HCT116 (cell line): ENCODE measurements at regions not wholly inside any gene's neighbourhood (a gene's known extent, or its start where the extent isn't known, plus 50 kb on each side); places are given as distances from the start of the nearest gene placed in this dataset.

ENCODE experiments used
- ATAC-seq: fragments of 200-7000 bp; cut with Tn5 transposase; 2 replicates; pipeline ENCODE4 v1.9.1; 2020; ENCODE audit warnings: mild to moderate bottlenecking, moderate library complexity
- BruUV-seq: library from RNA; stranded (reverse); fragments of 400-500 nt; replicated peaks from 2 replicates; lab custom pipeline; 2021; lab: Mats Ljungman, UMichigan
- CTCF ChIA-PET: fragments of 300-600 bp; sonication (Branson Sonifier 250); formaldehyde crosslinking; loops from one replicate; lab custom pipeline; 2021; ENCODE audit warnings: antibody characterized with exemption; lab: Charles Lee
- POLR2A ChIA-PET: fragments of 300-600, 350-600 bp; sonication (Branson Sonifier 250); formaldehyde crosslinking; loops from one replicate; lab custom pipeline; 2021; ENCODE audit warnings: antibody characterized with exemption; lab: Charles Lee
- RAD21 ChIA-PET, 2 experiments: fragments of 300-600 bp; sonication (Branson Sonifier 250); formaldehyde crosslinking; loops; one replicate each; lab custom pipeline; 2023; ENCODE audit warnings: low total read pairs in 2 of 2; ENCODE audit not compliant: uncharacterized antibody in 2 of 2, unreplicated experiment in 2 of 2, low non-redundant PET in 1 of 2; lab: Charles Lee
- DNase-seq: peaks from one replicate; pipeline ENCODE4 v3.0.0-alpha.2; 2010; ENCODE audit warnings: low read depth, low spot score
- H2AFZ ChIP-seq: fragments of 200-600 bp; shearing (Covaris generic), sonication (generic); 2 replicates; pipeline ENCODE4 v1.6.1; 2017; ENCODE audit warnings: low read depth, mixed run types, mixed read lengths, antibody characterized with exemption, low read length; ENCODE audit not compliant: poor library complexity, severe bottlenecking
- H3K27ac ChIP-seq: 2 replicates; pipeline ENCODE4 v1.5.1; 2012; ENCODE audit warnings: low read depth, low read length
- H3K27me3 ChIP-seq: fragments of 200-600 bp; sonication (generic); 2 replicates; pipeline ENCODE4 v1.6.1; 2016; ENCODE audit warnings: mixed run types, low read length, mixed read lengths; ENCODE audit not compliant: insufficient read depth
- H3K36me3 ChIP-seq, 2 experiments: fragments of 200-500 bp in 1 of 2; fragments of 200-600 bp in 1 of 2; sonication (Bioruptor generic) in 1 of 2; sonication (generic) in 1 of 2; 2 replicates each; pipeline versions ENCODE4 v1.5.1 to v1.6.1; 2014 to 2016; ENCODE audit warnings: low read length in 2 of 2, inconsistent platforms in 1 of 2, mixed read lengths in 1 of 2, mixed run types in 1 of 2; ENCODE audit not compliant: insufficient read depth in 2 of 2, control insufficient read depth in 1 of 2
- H3K4me1 ChIP-seq, 2 experiments: fragments of 200-600 bp in 1 of 2; sonication (generic) in 1 of 2; 2 replicates each; pipeline versions ENCODE4 v1.5.1 to v1.6.1; 2012 to 2017; ENCODE audit warnings: low read length in 2 of 2, inconsistent platforms in 1 of 2, mild to moderate bottlenecking in 1 of 2, mixed read lengths in 1 of 2, mixed run types in 1 of 2, moderate library complexity in 1 of 2; ENCODE audit not compliant: insufficient read depth in 2 of 2, control insufficient read depth in 1 of 2
- H3K4me2 ChIP-seq: fragments of 200-600 bp; sonication (generic); 2 replicates; pipeline ENCODE4 v1.6.1; 2017; ENCODE audit warnings: mixed run types, low read length, mixed read lengths
- H3K4me3 ChIP-seq, 2 experiments: fragments of 200-600 bp in 1 of 2; sonication (generic) in 1 of 2; replicated peaks in 1 of 2; 2 replicates each; pipeline ENCODE4 v1.5.1; 2011 to 2016; ENCODE audit warnings: low read length in 2 of 2, control low read depth in 1 of 2, low read depth in 1 of 2, mild to moderate bottlenecking in 1 of 2, mixed read lengths in 1 of 2, mixed run types in 1 of 2
- H3K79me2 ChIP-seq: fragments of 200-600 bp; sonication (generic); 2 replicates; pipeline ENCODE4 v1.6.1; 2017; ENCODE audit warnings: mild to moderate bottlenecking, mixed run types, low read length, moderate library complexity, mixed read lengths; ENCODE audit not compliant: insufficient read depth
- H3K9ac ChIP-seq: fragments of 200-600 bp; sonication (generic); 2 replicates; pipeline ENCODE4 v1.6.1; 2016; ENCODE audit warnings: low read length, mixed read lengths
- H3K9me2 ChIP-seq: fragments of 200-600 bp; sonication (generic), shearing (Covaris generic); 2 replicates; pipeline ENCODE4 v1.6.1; 2017; ENCODE audit warnings: mixed run types, mild to moderate bottlenecking, moderate library complexity; ENCODE audit not compliant: insufficient read depth
- H3K9me3 ChIP-seq, 2 experiments: fragments of 200-500 bp in 1 of 2; fragments of 200-600 bp in 1 of 2; sonication (Bioruptor generic) in 1 of 2; sonication (generic) in 1 of 2; 2 replicates each; pipeline ENCODE4 v1.6.1; 2014 to 2017; ENCODE audit warnings: low read length in 2 of 2, mixed read lengths in 2 of 2, inconsistent platforms in 1 of 2, low read depth in 1 of 2, mild to moderate bottlenecking in 1 of 2, mixed run types in 1 of 2, moderate library complexity in 1 of 2; ENCODE audit not compliant: control insufficient read depth in 1 of 2, insufficient read depth in 1 of 2
- H4K20me1 ChIP-seq: fragments of 200-600 bp; sonication (generic), shearing (Covaris generic); 2 replicates; pipeline ENCODE4 v1.6.1; 2017; ENCODE audit warnings: mixed run types, mild to moderate bottlenecking, moderate library complexity; ENCODE audit not compliant: insufficient read depth
- EZH2 ChIP-seq: fragments of 200-600 bp; sonication (generic); IDR thresholded peaks from 2 replicates; pipeline ENCODE4 v1.6.1; 2017; ENCODE audit warnings: antibody characterized with exemption, mixed run types
- EZH2phosphoT487 ChIP-seq: fragments of 200-600 bp; IDR thresholded peaks from 2 replicates; pipeline ENCODE4 v1.6.1; 2018; ENCODE audit warnings: antibody characterized with exemption, borderline replicate concordance
- RAD21 ChIP-seq: IDR thresholded peaks from 2 replicates; pipeline ENCODE4 v1.6.1; 2012; ENCODE audit warnings: low read depth, mild to moderate bottlenecking
- ZBTB33 ChIP-seq: IDR thresholded peaks from 2 replicates; pipeline ENCODE4 v1.6.1; 2011; ENCODE audit warnings: mild to moderate bottlenecking, low read length, moderate library complexity; ENCODE audit not compliant: insufficient replicate concordance; ENCODE audit errors: extremely low read depth
- ZFX ChIP-seq: fragments of 450-650 bp; IDR thresholded peaks from 2 replicates; pipeline ENCODE4 v1.6.1; 2017
- intact Hi-C: fragments of 100-400 bp; cut with micrococcal nuclease; formaldehyde crosslinking; loops from 2 replicates; pipeline ENCODE4 v1.10.0; 2022

- TF ChIP-seq EZH2 (no peak), ZFX (no peak), ZBTB33 (no peak)
These were observed 443.3 kb upstream of the AGTR1 start (continued) for GRCh38 chr3:148254402-148254801.

GRCh38 chr3:148255981-148256969 is 441.4 kb upstream of the AGTR1 start:
- Histone ChIP-seq H3K79me2 (no peaks in the 10 kb centered on the region), H3K27me3 (no peaks in the 10 kb centered on the region), H3K9me2 (no peaks in the 10 kb centered on the region), H2AFZ (no peak overlapping the region), H3K9ac (no peak overlapping the region), H3K4me3 (no peak overlapping the region), H3K27ac (no peak overlapping the region), H3K9me3 (no peaks in the 10 kb centered on the region), H3K4me2 (no peak overlapping the region), H3K4me1 (no peaks in the 10 kb centered on the region), H3K36me3 (no peaks in the 10 kb centered on the region), H4K20me1 (no peaks in the 10 kb centered on the region)
- intact Hi-C loops, result no loop called here
- no TSS peak for BruUV-seq
- ChIA-PET RAD21 (no interaction called here), POLR2A (no interaction called here), CTCF (no interaction called here)
- TF ChIP-seq EZH2 (no peak), RAD21 (no peak), EZH2phosphoT487 (no peak)
- DNase-seq, result no peak
- ATAC-seq, result no peak
